ENCODE measurements at regions not wholly inside any gene's neighbourhood (a gene's known extent, or its start where the extent isn't known, plus 50 kb on each side); places are given as distances from the start of the nearest gene placed in this dataset.

DNA sequence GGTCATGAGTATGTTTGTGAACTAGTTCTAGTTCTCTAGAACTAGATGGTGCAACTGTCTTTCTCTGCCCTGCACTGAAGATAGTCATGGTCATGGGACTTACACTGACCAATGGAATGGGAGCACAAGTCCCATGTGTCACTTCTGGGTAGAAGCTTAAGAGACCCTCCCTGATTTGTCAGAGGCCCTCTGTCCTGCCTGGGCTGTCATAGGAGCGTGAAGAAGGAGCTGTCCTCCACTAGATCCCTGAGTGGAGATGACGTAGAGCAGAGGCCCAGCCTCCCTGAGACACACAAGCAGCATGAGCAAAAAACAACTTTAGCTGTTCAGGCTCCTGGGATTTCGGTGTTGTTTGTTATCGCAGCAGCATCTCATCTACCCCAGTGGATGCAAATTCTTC is 514.5 kb downstream of the PREX1 start:
- ATAC-seq (ENCODE audit: insufficient read depth, low read depth) (no peak), DNase-seq (no peak)

DNA sequence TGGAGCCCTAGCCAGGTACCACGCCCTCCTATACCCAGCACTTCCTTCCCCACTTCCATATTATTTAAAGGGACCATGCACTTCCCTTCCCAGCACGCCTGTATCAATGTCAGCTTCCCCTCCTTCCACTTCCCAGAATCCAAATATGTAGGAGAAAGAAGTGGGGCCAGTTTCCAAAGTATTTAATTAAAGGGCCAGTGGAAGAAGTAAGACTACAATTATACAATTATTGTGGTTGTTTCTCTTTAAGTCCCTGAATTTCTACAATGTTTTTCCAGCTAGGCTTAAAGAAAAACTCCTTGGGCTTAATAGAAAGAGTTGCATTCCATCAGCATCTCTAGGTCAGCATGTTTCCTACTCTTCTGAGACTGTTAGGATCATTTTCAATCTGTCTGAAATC is 515.8 kb downstream of the PREX1 start:
- no peaks in the 10 kb centered on the region for H3K36me3 ChIP-seq (ENCODE audit: insufficient read depth, low read length)
- H3K79me2 ChIP-seq (ENCODE audit: insufficient read depth, low read length) = no peaks in the 10 kb centered on the region
- no peaks in the 10 kb centered on the region for H3K27me3 ChIP-seq (ENCODE audit: insufficient read depth, low read length, poor library complexity)
- H3K4me2 ChIP-seq (ENCODE audit: insufficient read depth, low read length) = no peak overlapping the region
- H2AFZ ChIP-seq (ENCODE audit: low read depth, low read length) = no peak overlapping the region
- H3K9me3 ChIP-seq (ENCODE audit: insufficient read depth, low read length, severe bottlenecking) = no peaks in the 10 kb centered on the region
- no peak overlapping the region for H3K4me3 ChIP-seq (ENCODE audit: low read depth in 1 of 2, low read length in 2 of 2)
- TF ChIP-seq, protein P1, sequence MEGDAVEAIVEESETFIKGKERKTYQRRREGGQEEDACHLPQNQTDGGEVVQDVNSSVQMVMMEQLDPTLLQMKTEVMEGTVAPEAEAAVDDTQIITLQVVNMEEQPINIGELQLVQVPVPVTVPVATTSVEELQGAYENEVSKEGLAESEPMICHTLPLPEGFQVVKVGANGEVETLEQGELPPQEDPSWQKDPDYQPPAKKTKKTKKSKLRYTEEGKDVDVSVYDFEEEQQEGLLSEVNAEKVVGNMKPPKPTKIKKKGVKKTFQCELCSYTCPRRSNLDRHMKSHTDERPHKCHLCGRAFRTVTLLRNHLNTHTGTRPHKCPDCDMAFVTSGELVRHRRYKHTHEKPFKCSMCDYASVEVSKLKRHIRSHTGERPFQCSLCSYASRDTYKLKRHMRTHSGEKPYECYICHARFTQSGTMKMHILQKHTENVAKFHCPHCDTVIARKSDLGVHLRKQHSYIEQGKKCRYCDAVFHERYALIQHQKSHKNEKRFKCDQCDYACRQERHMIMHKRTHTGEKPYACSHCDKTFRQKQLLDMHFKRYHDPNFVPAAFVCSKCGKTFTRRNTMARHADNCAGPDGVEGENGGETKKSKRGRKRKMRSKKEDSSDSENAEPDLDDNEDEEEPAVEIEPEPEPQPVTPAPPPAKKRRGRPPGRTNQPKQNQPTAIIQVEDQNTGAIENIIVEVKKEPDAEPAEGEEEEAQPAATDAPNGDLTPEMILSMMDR (IDR thresholded peaks at IDR 0.05; ENCODE audit: borderline replicate concordance, extremely low read depth, low read length, poor library complexity, severe bottlenecking) = no peak
- no peak for TF ChIP-seq EZH2 (IDR thresholded peaks at IDR 0.05; ENCODE audit: borderline replicate concordance, low read depth, low read length, severe bottlenecking)
- no peak overlapping the region for H3K9ac ChIP-seq (ENCODE audit: low read depth, low read length)
- no peak overlapping the region for H3K27ac ChIP-seq (ENCODE audit: low read length)
- H3K4me1 ChIP-seq (ENCODE audit: insufficient read depth, low read length) = peaks cover 14% of the 10 kb centered on the region
- DNase-seq (no peak), ATAC-seq (ENCODE audit: insufficient read depth, low read depth) (no peak)
- no peaks in the 10 kb centered on the region for H4K20me1 ChIP-seq (ENCODE audit: insufficient read depth, low read length)

More for the DNA sequence above, 514.5 kb downstream of the PREX1 start:
- H3K9me3 ChIP-seq (ENCODE audit: insufficient read depth, low read length, severe bottlenecking) = no peaks in the 10 kb centered on the region
- no peaks in the 10 kb centered on the region for H4K20me1 ChIP-seq (ENCODE audit: insufficient read depth, low read length)
- H3K36me3 ChIP-seq (ENCODE audit: insufficient read depth, low read length) = no peaks in the 10 kb centered on the region
- no peaks in the 10 kb centered on the region for H3K79me2 ChIP-seq (ENCODE audit: insufficient read depth, low read length)
- H3K9ac ChIP-seq (ENCODE audit: low read depth, low read length) = no peak overlapping the region
- no peak overlapping the region for H3K27ac ChIP-seq (ENCODE audit: low read length)
- no peaks in the 10 kb centered on the region for H3K27me3 ChIP-seq (ENCODE audit: insufficient read depth, low read length, poor library complexity)
- H3K4me3 ChIP-seq (ENCODE audit: low read depth in 1 of 2, low read length in 2 of 2) = no peak overlapping the region
- H3K4me1 ChIP-seq (ENCODE audit: insufficient read depth, low read length) = peaks cover 14% of the 10 kb centered on the region
- 0 out of 2 replicates have a peak overlapping the region, but pooled peaks have one; percentile 4 for H2AFZ ChIP-seq (ENCODE audit: low read depth, low read length)
- no peak overlapping the region for H3K4me2 ChIP-seq (ENCODE audit: insufficient read depth, low read length)
- TF ChIP-seq EZH2 (IDR thresholded peaks at IDR 0.05; ENCODE audit: borderline replicate concordance, low read depth, low read length, severe bottlenecking) = no peak
- TF ChIP-seq, protein P1 (IDR thresholded peaks at IDR 0.05; ENCODE audit: borderline replicate concordance, extremely low read depth, low read length, poor library complexity, severe bottlenecking) = no peak

DNA sequence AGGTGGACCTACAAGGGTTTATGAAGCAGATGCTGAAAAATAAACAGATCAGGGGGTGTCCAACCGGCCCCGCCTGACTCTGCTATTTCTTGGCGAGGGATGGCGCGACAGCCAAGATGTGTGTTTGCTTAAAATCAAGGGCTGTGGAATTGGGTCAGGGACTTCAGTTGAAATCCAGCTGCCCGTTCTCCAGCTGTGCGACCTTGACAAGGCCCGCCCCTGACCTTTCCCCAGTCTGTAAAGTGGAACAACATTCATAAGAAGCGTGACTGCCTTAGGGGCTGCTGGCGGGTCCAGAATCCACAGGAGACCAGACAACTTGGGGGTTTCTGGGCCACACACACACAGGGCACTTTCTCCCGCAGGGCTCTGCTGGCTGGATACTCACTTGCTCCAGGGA is 517.5 kb downstream of the PREX1 start:
- Histone ChIP-seq H3K4me2 (ENCODE audit: insufficient read depth, low read length) (no peak overlapping the region), H3K27me3 (ENCODE audit: insufficient read depth, low read length, poor library complexity) (no peaks in the 10 kb centered on the region), H3K9ac (ENCODE audit: low read depth, low read length) (no peak overlapping the region), H2AFZ (ENCODE audit: low read depth, low read length) (no peak overlapping the region), H3K36me3 (ENCODE audit: insufficient read depth, low read length) (no peaks in the 10 kb centered on the region), H4K20me1 (ENCODE audit: insufficient read depth, low read length) (no peaks in the 10 kb centered on the region), H3K9me3 (ENCODE audit: insufficient read depth, low read length, severe bottlenecking) (no peaks in the 10 kb centered on the region), H3K79me2 (ENCODE audit: insufficient read depth, low read length) (no peaks in the 10 kb centered on the region), H3K4me3 (ENCODE audit: low read depth in 1 of 2, low read length in 2 of 2) (no peak overlapping the region), H3K4me1 (ENCODE audit: insufficient read depth, low read length) (peaks cover 14% of the 10 kb centered on the region), H3K27ac (ENCODE audit: low read length) (no peak overlapping the region)
- TF ChIP-seq, protein P1 (IDR thresholded peaks at IDR 0.05; ENCODE audit: borderline replicate concordance, extremely low read depth, low read length, poor library complexity, severe bottlenecking) = no peak
- TF ChIP-seq EZH2 (IDR thresholded peaks at IDR 0.05; ENCODE audit: borderline replicate concordance, low read depth, low read length, severe bottlenecking) = no peak
- ATAC-seq (ENCODE audit: insufficient read depth, low read depth) = no peak
- no peak for DNase-seq

DNA sequence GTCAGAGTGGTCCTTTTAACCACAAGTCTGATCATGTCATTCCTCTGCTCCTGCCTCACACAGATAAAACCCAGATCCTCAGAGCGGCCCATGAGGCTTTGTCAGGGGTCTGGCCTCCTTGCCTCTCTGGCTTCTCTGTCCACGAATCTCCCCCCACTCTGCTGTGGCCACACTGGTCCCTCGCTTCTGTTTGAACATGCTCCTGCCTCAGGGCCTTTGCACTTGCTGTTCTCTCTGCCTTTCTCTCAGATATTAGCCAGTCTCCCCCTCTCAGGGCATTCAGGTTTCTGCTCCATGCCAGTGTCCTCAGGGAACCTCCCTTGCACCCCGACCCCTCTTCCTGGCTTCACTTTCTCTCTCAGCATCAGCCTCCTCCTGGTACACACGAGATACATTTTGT is 518.5 kb downstream of the PREX1 start:
- no peak overlapping the region for H3K4me2 ChIP-seq (ENCODE audit: insufficient read depth, low read length)

More for the DNA sequence above, 518.5 kb downstream of the PREX1 start:
- Histone ChIP-seq H3K9ac (ENCODE audit: low read depth, low read length) (no peak overlapping the region), H3K79me2 (ENCODE audit: insufficient read depth, low read length) (no peaks in the 10 kb centered on the region), H2AFZ (ENCODE audit: low read depth, low read length) (no peak overlapping the region), H3K4me1 (ENCODE audit: insufficient read depth, low read length) (peaks cover 12% of the 10 kb centered on the region), H3K27me3 (ENCODE audit: insufficient read depth, low read length, poor library complexity) (no peaks in the 10 kb centered on the region), H3K36me3 (ENCODE audit: insufficient read depth, low read length) (no peaks in the 10 kb centered on the region), H3K9me3 (ENCODE audit: insufficient read depth, low read length, severe bottlenecking) (no peaks in the 10 kb centered on the region), H4K20me1 (ENCODE audit: insufficient read depth, low read length) (no peaks in the 10 kb centered on the region), H3K27ac (ENCODE audit: low read length) (no peak overlapping the region; the same call in 1 of the 2 replicates), H3K4me3 (ENCODE audit: low read depth in 1 of 2, low read length in 2 of 2) (no peak overlapping the region)
- no peak for TF ChIP-seq EZH2 (IDR thresholded peaks at IDR 0.05; ENCODE audit: borderline replicate concordance, low read depth, low read length, severe bottlenecking)
- ATAC-seq (ENCODE audit: insufficient read depth, low read depth) = no peak
- no peak for DNase-seq
